HG03354 (cell line): ENCODE measurements at regions not wholly inside any gene's neighbourhood (a gene's known extent, or its start where the extent isn't known, plus 50 kb on each side); places are given as distances from the start of the nearest gene placed in this dataset.
A peak's percentile ranks its signal among the peaks of the same experiment; 100 is the strongest.
"Not testable (repeated sequence)": the region's sequence is repeated elsewhere in the genome, so short reads cannot be mapped to it uniquely, and the experiment has no call there.

Source experiments
- ATAC-seq: cut with Tn5 transposase; IDR thresholded peaks from one replicate; pipeline ENCODE4 v1.9.1; 2021; ENCODE audit warnings: mild to moderate bottlenecking; ENCODE audit not compliant: unreplicated experiment, poor library complexity, severe bottlenecking

DNA sequence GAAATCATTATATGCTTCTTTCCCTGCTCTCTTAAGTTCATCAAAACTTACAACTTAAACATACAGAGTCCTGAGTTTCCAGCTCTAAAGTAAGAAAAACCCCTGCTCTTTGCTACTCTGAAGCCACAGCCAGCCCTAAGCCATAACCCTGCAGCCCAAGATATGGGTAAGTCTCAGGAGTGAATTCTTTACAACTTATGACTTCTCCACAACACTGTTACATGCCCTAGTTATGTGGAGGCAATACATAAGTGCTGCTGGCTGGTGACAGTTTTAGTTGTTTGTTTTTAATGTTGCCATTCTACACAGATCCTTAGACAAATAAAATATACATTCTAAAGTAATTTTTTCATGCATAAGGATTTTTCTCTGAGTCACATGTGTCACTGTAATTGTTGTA lies 100.2 kb downstream of the FBXO8 start:
- ATAC-seq = no peak

DNA sequence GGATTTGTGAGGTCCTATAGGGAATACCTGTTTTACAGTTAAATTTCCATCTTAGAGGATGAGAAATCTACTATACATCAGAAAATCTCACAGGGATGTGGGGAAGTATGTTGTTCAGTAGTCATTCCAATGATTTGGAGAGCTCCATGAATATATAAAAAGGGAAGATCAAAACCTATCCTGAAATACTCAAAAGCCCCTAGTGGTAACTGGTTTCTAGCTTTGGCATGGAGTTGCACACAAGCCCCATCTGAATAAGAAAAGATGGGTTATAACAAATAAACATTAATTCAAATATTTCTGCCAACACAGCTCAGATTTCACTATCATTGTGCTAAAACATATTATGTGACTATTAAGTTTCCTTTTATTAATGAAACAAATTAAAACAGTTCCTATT lies 101.6 kb downstream of the FBXO8 start:
- no peak for ATAC-seq

DNA sequence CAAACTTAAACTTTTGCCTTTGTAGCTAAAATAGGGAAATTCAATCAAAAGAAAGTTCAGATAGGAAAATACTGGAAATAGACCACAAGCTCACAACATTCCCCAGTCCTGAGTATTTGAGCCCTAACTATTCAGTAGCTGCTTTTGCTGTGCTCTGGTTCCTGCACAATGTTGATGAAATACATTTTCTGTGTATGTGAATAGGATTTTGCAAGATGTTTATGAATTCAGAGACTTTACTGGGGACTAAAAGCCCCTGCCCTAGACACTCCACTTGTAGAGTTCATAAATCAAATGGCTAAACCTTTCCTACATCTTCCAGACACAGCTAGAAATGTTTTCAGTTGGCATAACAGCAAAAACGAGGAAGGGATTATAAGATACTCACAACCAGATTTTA lies 105.9 kb downstream of the FBXO8 start:
- no peak for ATAC-seq

DNA sequence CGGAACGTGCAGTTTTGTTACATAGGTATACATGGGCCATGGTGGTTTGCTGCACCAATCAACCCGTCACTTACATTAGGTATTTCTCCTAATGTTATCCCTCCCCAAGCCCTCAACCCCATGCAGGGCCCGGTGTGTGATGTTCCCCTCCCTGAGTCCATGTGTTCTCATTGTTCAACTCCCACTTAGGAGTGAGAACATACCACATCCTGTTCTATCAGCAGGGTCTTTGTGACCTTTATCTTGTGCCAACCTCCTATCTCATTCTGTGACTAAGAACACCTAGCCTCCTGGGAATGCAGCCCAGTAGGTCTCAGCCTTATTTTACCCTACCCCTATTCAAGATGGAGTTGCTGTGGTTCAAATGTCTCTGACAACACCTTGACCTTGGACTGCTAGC lies 107.6 kb downstream of the FBXO8 start:
- not testable (repeated sequence) for ATAC-seq

DNA sequence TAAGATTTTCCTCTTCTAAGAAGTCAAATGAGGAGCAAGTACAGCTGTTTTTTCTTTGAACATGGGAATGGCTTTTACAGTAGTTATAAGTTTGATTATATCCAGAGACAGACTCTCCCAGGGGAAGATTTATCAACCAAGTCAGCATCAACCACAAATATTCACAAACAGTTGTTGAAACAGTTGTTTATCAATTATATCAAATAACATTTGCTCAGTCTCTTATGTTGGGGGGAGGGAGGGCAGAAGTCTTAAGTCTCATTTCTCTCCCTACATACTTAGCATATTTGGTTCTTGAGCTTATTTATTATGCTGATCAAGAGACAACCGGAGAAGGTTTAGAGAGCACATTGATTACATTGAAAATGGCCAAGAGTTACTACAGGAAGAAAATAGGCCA lies 110.1 kb downstream of the FBXO8 start:
- ATAC-seq = no peak

DNA sequence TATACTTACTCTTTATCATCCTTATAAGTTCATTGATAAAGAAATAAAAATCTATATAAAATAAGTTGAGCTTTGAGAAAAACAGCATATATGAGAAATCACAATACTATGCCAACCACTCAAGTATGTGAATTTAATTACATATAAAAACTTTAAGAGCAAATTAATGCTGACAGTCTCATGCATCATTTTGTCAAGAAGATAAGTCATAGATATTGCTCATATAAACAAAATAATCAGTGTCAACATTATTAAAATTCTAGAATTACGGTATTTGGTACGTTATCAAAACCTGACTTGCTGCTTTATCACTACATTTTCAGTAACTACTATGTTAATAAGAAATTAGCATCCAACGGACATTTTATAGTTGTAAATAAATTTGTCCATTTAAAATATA lies 111.2 kb downstream of the FBXO8 start:
- no peak for ATAC-seq

DNA sequence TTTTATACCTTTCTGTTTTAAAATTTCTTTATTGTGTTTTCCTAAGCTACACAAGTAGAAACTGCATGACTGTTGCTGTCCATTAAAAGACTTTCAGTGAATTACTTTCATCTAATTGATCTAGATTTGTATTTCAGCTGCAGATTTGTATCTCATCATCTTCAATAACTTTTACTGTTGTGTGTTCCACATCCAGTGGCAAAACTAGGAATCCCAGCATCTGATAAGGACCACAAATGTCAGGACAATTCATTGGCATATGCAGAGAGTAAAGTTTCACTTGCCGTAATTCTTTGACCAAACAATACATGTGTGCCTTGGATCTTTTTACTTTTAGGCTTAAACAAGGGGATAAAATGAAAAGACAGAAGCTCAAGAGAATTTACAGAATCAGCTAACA lies 112.6 kb downstream of the FBXO8 start:
- ATAC-seq = no peak

DNA sequence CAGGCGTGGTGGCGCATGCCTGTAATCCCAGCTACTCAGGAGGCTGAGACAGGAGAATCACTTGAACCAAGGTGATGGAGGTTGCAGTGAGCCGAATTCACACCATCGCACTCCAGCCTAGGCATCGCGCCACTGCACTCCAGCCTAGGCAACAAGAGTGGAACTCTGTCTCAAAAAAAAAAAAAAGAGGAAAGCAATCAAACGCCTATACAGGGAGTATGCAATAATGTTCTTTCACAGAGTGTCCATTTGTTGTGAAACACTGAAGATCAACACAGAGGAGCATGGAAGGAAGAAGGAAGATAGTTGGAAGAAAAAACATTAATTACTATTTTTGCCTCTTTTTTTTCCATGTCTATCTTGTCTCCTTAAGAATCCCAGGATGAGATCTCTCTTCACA lies 113.4 kb downstream of the FBXO8 start:
- no peak for ATAC-seq

DNA sequence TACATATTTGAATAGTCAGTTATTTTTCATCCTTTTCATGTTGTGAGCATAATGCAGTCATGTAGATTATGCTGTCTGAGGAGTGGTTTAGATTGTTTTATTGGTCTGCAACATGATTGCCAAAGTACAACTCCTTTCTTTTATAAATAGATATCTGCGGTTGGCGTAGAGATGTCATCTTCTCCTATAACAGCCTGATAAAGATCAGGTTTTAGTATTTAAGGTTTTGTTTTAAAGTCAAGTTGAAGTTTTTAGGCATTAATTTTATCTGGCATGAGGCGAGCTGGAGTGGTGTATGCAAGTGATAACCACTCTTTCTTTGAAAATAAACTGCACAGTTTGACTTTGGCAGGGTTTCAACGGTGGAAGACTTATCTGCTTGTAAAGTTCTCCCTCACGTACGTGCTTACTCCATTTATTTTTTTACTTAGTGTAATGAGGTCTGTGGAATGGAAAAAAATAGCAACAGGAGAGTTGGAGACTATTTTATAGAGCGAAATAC lies 126.3 kb downstream of the FBXO8 start:
- ATAC-seq = no peak

DNA sequence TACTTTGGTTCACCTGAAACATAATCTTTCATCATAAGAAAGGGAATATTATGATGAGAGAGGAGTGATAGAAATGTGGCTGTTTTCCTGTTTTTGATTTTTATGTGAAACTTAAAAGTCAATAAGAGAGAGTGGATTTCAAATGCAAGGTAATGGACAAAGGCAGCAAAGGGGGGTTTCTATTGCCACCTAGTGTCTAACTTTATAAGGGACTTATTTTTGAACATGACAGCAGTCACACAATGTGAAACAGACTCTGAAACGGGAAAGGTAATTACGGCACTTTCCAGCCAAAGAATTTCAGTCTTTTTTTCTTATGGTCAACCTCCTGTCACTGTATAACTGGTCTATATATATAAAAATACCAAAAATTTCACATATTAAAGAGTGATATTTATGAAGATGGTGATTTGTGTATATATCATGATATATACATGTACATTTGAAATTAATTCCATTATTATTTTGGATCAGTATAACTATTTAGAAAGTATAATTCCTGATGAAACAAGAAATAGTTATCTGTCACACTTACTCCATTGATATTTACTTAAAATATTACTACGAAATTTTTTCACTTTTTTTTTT lies 127.1 kb downstream of the FBXO8 start:
- ATAC-seq = peak; percentile 94

DNA sequence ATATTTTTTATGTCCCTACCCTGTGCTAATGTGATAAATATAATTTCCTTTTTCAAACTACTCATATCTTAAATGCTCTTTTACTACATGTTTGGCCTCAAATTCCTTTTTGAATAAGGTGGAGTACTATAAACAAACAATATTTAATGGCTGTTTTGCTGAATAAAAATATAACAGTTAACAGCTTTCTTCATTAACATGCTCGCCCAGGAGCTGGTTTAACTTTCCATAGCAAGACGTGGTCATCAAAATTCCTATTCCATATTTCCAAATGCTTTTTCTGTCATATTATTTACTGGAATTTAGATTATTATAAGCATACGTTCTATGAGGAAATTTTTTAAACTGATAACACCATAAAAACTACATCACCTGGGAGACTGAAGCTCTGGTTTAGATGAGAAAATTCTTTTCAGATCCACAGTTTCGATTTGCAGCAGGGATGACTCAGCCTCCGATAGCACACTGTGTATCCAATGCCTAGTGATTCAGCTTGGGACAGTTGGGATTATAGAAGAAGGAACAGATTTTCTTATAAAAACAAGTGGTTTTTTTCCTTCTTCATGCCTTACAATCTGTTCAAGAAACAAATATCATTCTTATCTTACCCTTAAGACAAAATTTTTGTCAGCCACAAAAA lies 129.1 kb downstream of the FBXO8 start:
- ATAC-seq = no peak

DNA sequence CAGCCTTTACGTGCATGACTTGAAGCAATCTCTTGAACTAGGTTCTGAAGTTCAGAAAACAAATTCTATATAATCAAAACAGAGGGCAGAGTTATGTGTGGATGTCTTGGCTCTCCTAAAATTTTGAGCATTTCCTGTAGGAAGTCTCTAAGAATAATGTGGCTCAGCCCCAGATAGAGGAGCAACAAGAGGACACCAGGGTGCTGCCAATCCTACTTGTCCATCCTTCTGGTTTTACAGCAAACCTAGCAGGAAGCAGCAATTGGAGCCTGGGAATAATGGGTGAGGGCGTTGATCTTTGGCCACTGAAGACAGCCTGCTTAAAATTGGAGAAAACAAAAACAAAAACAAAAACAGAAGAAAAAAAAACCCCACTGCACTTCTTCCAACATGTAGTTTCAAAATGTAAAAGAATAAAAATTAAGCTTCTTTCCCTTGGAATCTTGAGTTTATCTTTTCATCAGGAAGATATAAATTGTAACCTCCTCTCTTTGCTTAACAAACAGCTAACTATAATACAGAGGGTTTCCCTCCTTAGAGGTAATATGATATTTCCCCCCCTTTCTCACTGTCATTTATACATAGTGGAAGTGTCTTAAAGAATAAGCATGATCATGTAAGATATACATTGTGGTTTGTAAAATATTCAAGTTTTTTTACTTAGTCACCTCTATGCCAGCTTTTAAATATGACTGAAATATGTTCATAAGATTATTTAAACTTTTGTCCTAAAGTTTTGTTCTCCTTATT lies 130.6 kb downstream of the FBXO8 start:
- ATAC-seq = no peak

DNA sequence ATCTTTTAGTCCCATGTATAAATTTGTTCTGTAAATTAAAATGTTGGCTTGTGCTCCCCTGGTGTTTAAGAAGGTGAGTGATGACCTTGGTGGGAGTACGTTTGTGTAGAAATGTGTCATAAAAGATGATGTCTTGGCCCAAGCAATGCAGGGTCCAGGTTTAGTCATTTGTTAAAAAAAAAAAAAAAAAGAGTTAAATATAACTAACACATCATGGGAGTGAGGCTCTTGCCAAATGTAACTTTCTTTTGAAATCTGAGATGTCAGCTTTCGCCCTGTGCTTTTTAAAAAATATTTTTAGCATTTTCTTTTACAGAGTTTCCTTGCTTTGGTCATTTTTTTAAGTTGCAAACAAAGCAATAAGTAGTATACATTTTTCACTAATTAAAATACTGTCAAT lies 135.6 kb downstream of the FBXO8 start:
- ATAC-seq = no peak

DNA sequence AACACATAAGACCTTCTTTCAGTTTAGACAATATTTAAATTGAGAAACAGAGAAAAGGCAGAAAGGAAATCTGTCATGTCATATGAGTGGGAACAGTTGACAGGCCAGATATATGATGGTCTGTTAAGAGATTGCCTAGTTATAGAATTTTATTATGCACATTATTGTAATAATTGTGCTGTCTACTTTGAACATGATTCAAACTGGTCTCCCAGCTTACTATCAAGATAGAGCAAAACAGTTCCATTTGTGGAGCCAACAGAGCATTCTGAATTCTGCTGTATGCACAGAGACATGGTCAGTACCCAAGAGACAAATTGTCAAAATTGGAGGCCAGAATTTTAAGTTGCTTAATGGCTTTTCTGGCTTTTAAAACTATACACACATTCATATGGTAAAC lies 139.4 kb downstream of the FBXO8 start:
- ATAC-seq = no peak

DNA sequence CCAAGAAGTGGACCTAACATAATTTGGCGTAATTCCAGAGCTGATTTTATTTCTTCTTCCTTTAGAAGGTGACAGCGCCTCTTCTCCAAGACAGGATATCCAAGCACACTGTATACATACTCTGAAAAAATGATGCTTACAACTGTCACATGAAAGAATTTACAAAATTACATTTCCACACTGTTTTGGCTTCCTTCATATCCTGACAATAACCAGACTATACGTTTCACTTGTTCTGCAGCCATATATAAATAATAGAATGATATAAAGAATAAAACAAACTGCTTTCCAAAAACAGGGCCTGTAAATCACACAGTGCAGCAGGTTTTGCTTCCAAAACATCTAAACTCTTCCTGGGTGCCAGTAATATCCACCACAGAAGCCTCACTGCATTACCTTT lies 141.6 kb downstream of the FBXO8 start:
- ATAC-seq = no peak

DNA sequence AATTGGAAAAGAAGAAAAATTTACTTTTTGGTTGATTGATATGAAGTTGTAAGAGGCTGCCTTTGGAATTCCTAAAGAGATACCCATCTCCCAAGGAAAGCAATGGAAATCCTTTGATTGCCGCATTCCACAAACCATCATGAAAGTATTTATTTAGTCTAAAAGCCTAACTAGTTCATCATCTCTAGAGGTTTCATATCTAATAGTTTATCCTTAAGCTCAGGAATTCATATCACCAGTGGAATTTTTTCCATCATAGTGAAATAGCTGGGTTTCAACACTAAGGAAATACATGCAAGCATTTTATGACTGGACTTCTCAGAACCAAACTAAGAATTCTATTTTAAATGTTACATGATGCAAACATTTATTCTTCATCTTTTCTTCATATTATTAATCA lies 144.9 kb downstream of the FBXO8 start:
- ATAC-seq = no peak

DNA sequence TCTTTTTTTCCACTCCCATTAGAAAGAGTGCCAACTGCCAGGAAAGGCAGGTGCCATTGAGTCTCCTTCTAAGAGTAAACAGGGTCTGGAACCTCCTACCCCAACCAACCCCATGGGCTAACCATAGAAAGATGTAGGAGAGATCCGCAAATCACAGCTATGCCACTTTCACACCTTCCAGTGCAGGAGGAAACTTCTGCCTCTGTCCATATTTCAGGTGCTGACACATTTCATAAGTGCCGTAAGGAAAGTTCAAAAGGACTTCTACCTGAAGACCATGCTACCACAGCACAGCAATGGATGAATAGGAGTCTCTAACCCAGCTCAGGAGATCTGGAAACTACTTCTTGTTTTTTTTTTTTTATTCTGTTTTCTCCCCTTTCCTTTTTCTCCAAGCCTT lies 145.8 kb downstream of the FBXO8 start:
- ATAC-seq = no peak

DNA sequence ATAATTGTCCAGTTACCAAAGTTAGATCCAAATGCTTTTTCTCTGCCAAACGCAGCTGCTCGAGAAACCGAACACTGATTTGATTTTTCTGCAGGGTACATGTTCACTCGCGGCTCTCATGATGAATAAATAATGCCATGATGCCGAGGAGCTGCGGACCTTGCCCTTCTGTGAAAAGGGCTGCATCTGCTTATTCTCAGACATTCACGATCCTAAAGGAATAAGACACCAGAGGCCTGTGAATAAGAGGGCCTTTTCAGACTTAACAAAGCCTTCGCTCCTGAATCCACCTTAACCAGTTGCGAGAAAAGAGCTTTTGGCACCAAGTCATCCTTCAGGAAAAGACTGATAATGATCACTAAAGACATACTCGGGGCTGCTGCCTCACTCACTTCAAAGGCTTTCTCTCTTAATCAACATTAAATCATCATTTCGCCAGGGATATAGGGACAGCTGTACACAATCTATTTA lies 147.5 kb downstream of the FBXO8 start:
- no peak for ATAC-seq

DNA sequence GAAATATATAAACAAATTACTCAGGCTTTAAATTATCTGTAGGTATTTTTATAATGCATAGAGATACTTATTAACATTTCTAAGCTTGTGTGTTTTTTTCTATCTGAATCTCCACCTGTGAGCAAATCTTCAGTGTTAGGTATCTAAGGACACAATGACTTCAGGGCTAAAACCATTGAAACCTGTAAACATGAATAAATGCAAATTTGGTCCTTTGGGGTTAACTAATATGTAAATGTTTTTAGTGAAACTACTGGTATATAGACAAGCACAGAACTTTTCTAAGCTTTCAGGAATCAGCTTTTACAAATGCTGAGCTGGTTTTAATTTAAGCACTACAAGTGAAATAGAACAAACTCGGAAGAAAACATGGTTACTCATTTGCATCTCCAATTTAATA lies 147.9 kb downstream of the FBXO8 start:
- ATAC-seq = peak; percentile 86

DNA sequence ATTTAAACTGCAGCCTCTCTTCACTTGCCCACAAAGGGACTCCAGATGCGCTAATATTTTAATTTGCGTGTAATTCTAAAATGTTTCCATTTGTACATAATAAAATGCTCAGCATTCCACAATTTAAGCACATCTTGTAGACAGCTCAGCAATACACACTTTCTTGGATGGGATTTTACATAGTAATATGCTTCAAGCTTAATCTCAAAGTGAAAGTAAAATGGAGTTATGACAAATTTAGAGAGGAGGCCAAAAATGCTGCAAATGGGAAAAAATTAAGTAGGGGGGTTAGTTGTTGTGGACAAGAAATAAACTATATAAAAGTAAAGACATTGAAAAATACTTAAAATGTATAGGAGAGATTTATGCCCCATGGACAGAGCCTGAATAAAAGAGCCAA lies 149.1 kb downstream of the FBXO8 start:
- no peak for ATAC-seq

DNA sequence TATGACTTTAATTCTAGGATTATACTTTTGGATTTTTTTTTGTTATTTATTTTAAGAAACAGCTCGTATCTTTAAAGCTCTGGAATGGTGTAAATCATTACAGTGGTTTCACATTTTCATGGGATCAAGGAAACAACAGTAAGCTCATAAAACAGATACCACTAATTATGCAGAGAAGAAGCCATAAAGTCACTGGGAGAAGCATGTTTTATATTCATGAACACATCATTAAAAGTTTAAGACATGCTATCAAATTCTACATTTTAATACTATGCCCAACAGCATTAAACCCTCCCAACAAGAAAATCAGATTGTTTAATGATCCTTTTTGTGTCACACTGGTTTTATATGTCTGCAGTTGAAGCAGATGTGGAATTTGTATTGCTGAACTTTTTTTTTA lies 149.9 kb downstream of the FBXO8 start:
- ATAC-seq = no peak
